ENCODE measurements at regions not wholly inside any gene's neighbourhood (a gene's known extent, or its start where the extent isn't known, plus 50 kb on each side); places are given as distances from the start of the nearest gene placed in this dataset.
"Not testable (repeated sequence)": the region's sequence is repeated elsewhere in the genome, so short reads cannot be mapped to it uniquely, and the experiment has no call there.

DNA sequence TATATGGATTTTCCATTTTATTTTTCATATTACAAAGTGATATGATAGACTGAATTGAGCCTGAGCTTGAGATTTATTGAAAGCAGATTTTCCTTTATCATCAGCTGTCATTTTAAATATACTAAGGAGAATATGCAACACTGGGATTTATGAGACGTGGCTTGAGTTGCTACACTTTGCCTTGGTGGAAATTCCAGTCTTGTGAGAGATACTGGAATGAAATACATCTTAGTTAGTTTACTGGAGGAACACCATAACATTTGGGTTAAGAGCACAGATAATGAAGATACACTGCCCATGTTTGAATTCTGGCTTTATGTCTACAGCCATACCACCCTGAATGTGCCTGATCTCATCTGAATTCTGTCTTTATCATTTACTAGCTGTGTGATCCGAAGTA lies 86.5 kb upstream of the IFNGR1 start:
- DNase-seq (ENCODE audit: low read depth) = no peak
- no peak overlapping the region for H3K4me3 ChIP-seq (ENCODE audit: low read length)
- TF ChIP-seq, protein P1, sequence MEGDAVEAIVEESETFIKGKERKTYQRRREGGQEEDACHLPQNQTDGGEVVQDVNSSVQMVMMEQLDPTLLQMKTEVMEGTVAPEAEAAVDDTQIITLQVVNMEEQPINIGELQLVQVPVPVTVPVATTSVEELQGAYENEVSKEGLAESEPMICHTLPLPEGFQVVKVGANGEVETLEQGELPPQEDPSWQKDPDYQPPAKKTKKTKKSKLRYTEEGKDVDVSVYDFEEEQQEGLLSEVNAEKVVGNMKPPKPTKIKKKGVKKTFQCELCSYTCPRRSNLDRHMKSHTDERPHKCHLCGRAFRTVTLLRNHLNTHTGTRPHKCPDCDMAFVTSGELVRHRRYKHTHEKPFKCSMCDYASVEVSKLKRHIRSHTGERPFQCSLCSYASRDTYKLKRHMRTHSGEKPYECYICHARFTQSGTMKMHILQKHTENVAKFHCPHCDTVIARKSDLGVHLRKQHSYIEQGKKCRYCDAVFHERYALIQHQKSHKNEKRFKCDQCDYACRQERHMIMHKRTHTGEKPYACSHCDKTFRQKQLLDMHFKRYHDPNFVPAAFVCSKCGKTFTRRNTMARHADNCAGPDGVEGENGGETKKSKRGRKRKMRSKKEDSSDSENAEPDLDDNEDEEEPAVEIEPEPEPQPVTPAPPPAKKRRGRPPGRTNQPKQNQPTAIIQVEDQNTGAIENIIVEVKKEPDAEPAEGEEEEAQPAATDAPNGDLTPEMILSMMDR (conservative IDR thresholded peaks at IDR 0.05; ENCODE audit: low read depth, low read length) = no peak

DNA sequence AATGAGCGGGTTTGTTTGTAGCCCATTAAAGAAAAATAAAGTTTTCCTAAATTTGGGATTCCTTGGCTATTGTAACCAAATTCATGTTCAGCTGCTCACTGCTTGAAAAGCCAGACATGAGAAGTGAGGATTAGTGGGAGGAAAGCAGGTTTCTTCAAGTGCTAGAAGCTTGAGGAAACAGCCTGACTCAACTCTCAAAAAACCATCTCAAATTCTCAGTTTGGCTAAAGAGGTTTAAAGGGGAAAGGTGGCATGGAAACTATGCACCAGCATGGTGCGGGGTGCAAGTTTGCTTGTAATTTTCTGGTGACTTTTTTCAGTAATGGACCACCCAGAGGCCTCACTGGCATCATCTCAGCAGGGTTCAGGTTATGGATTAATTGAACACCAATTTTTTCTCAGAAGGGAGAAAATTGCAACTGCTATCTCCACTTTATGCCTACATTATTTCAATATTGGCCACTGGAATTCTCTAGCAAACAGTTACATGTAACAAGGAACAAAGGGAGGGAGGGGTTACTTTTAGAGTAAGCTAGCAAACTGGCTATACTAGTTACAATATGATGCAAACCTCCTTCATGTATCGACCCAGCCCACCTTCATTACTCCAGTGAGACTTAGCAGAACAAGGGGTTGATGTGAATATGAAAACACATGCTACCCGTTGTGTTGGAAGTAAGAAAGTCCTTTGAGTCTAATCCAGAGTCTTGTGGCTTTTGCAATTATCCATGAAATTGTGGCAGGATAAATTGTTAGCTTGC lies 85.0 kb upstream of the IFNGR1 start:
- H3K4me3 ChIP-seq (ENCODE audit: low read length) = no peak overlapping the region
- no peak for DNase-seq (ENCODE audit: low read depth)
- TF ChIP-seq, protein P1 (conservative IDR thresholded peaks at IDR 0.05; ENCODE audit: low read depth, low read length) = no peak

DNA sequence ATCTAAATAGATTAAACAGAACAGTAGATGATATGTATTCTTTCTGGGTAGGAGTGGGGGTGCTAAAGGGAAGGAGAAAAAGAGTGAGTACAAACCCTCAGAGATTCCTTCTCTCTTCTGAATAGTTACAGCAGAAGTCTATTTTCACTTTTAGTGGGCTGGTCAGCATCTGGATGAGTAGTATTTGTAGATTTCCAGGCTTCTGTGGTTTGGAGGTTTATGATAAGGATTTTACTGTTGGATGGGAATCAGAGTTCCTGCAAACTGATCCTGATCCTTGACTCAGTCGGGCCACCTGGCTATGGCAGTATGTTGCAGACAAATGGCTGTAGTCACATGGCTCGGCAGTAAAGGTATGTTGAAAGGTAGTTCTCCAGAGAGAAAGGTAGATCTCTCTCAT lies 84.3 kb upstream of the IFNGR1 start:
- TF ChIP-seq, protein P1 (conservative IDR thresholded peaks at IDR 0.05; ENCODE audit: low read depth, low read length) = no peak
- DNase-seq (ENCODE audit: low read depth) = no peak
- H3K4me3 ChIP-seq (ENCODE audit: low read length) = no peak overlapping the region

DNA sequence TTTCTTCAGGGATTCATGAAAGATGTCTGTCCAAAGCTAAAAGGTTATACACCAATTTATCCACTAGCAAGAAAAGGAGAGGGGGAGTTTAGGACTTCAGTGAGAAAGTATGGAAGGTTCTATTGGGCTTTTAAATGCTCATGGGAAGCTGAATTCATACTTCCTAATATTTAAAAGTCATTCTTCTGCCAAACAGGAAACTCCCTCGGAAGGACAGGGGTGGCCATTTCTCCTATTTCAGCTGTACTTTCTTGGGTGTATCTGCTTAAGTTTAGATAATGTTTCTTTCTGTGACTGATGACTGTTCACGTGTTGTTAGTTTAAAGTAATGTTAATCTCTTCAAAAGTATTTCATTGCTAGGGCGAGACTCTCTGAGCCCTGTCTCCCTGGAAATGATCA lies 80.5 kb upstream of the IFNGR1 start:
- no peak for DNase-seq (ENCODE audit: low read depth)
- H3K4me3 ChIP-seq (ENCODE audit: low read length) = no peak overlapping the region
- TF ChIP-seq, protein P1 (conservative IDR thresholded peaks at IDR 0.05; ENCODE audit: low read depth, low read length) = no peak

DNA sequence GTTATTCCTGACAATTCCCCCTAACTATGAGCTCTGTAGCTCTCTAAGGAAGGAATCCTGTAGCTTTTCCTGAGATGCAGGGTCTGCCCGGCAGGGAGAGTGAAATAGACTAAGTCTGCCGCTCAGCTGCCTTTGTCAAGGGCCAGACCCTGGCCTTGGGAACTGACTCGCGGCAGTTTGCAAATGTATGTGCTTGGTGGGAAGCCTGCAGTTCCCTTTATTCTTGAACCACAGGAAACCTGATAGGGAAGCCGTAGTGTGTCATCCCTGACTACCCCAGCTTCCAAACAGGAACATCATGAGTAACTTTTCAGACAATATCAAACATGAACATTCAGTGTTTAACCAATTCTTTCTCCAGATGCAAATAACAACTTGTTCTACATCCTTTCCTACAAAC lies 78.7 kb upstream of the IFNGR1 start:
- H3K4me3 ChIP-seq (ENCODE audit: low read length) = no peak overlapping the region
- TF ChIP-seq, protein P1 (conservative IDR thresholded peaks at IDR 0.05; ENCODE audit: low read depth, low read length) = no peak
- no peak for DNase-seq (ENCODE audit: low read depth)

DNA sequence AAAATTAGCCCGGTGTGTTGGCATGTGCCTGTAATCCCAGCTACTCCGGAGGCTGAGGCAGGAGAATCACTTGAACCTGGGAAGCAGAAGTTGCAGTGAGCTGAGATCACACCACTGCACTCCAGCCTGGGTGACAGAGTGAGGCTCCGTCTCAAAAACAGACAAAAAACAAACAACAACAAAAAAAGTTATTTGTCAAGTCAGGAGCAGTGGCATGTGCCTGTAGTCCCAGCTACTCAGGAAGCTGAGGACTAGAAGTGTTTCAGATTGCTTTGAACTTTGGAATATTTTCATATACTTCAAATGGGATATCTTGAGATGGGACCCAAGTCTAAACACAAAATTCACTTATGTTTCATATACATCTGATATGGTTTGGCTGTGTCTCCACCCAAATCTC lies 73.1 kb upstream of the IFNGR1 start:
- H3K4me3 ChIP-seq (ENCODE audit: low read length); DNase-seq (ENCODE audit: low read depth): not testable (repeated sequence)

DNA sequence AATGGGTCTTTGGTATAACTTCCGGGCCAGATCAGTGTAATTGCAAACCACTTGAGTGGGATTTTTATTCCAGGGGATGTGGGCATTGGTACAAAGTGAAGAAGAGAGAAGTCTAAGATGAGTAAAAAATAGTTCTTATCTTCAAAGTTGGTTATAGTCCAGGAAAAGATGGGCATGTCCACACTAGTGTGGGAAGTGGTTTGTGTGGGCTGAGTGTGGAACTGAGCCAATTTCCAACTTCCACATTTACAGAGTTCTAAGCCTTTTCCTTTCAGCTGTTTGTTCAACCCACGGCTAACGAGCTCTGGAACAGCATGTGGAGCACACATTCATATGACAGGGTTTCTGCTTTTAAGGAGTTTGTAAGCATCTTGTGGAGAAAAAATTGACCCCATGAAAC lies 72.3 kb upstream of the IFNGR1 start:
- no peak overlapping the region for H3K4me3 ChIP-seq (ENCODE audit: low read length)
- TF ChIP-seq, protein P1 (conservative IDR thresholded peaks at IDR 0.05; ENCODE audit: low read depth, low read length) = no peak
- no peak for DNase-seq (ENCODE audit: low read depth)

Data from retinal pigment epithelial cell (primary cell).